ENCODE measurements at regions not wholly inside any gene's neighbourhood (a gene's known extent, or its start where the extent isn't known, plus 50 kb on each side); places are given as distances from the start of the nearest gene placed in this dataset.

- no peak for TF ChIP-seq CTCF (IDR thresholded peaks at IDR 0.05)
- no peak for TF ChIP-seq POLR2A (IDR thresholded peaks at IDR 0.05)
These were observed 147.8 kb upstream of the MAX start for GRCh38 chr14:65250162-65250495.

All from body of pancreas (tissue), 4 donors.